Trophoblast cell (in vitro differentiated cells and primary cell): ENCODE measurements at regions not wholly inside any gene's neighbourhood (a gene's known extent, or its start where the extent isn't known, plus 50 kb on each side); places are given as distances from the start of the nearest gene placed in this dataset.

ENCODE experiments used
- DNase-seq, 2 donors: peaks; one replicate each; pipeline ENCODE4 v3.0.0-alpha.2; 2016
- H2AFZ ChIP-seq: 2 replicates; pipeline ENCODE4 v1.6.1; 2013; ENCODE audit warnings: low read length, moderate library complexity, mild to moderate bottlenecking; ENCODE audit not compliant: insufficient read depth, poor library complexity
- H2AK5ac ChIP-seq: 2 replicates; pipeline ENCODE4 v1.6.1; 2013; ENCODE audit warnings: mild to moderate bottlenecking, low read length
- H2BK120ac ChIP-seq: 2 replicates; pipeline ENCODE4 v1.6.1; 2013; ENCODE audit warnings: low read length, mild to moderate bottlenecking, moderate library complexity; ENCODE audit not compliant: insufficient read depth, poor library complexity
- H2BK12ac ChIP-seq: 2 replicates; pipeline ENCODE4 v1.6.1; 2013; ENCODE audit warnings: mild to moderate bottlenecking, low read length, moderate library complexity
- H2BK5ac ChIP-seq: 2 replicates; pipeline ENCODE4 v1.6.1; 2013; ENCODE audit warnings: low read length, low read depth, moderate library complexity, mild to moderate bottlenecking; ENCODE audit not compliant: poor library complexity
- H3K14ac ChIP-seq: 2 replicates; pipeline ENCODE4 v1.6.1; 2013; ENCODE audit warnings: mild to moderate bottlenecking, low read length
- H3K18ac ChIP-seq: 2 replicates; pipeline ENCODE4 v1.6.1; 2013; ENCODE audit warnings: mild to moderate bottlenecking, low read length
- H3K23ac ChIP-seq: 2 replicates; pipeline ENCODE4 v1.6.1; 2013; ENCODE audit warnings: low read length
- H3K27ac ChIP-seq: 2 replicates; pipeline ENCODE4 v1.5.1; 2013; ENCODE audit warnings: low read depth, mild to moderate bottlenecking, inconsistent platforms, low read length, moderate library complexity
- H3K27me3 ChIP-seq: 2 replicates; pipeline ENCODE4 v1.6.1; 2013; ENCODE audit warnings: inconsistent platforms, mild to moderate bottlenecking, low read length, moderate library complexity; ENCODE audit not compliant: insufficient read depth
- H3K36me3 ChIP-seq, 2 experiments: 1 replicate in 1 of 2; 2 replicates in 1 of 2; pipeline ENCODE4 v1.6.1; 2013; ENCODE audit warnings: low read length in 2 of 2, mild to moderate bottlenecking in 2 of 2, moderate library complexity in 1 of 2; ENCODE audit not compliant: insufficient read depth in 2 of 2, control insufficient read depth in 1 of 2
- H3K4ac ChIP-seq: 2 replicates; pipeline ENCODE4 v1.6.1; 2013; ENCODE audit warnings: low read depth, mild to moderate bottlenecking, low read length, moderate library complexity
- H3K4me1 ChIP-seq, 2 experiments: 1 replicate in 1 of 2; 2 replicates in 1 of 2; pipeline ENCODE4 v1.6.1; 2013; ENCODE audit warnings: low read length in 2 of 2, mild to moderate bottlenecking in 2 of 2, moderate library complexity in 1 of 2; ENCODE audit not compliant: insufficient read depth in 2 of 2, control insufficient read depth in 1 of 2
- H3K4me2 ChIP-seq: 2 replicates; pipeline ENCODE4 v1.6.1; 2013; ENCODE audit warnings: inconsistent platforms, mild to moderate bottlenecking, low read length, moderate library complexity
- H3K4me3 ChIP-seq: 2 replicates; pipeline ENCODE4 v1.5.1; 2013; ENCODE audit warnings: mild to moderate bottlenecking, low read depth, low read length, inconsistent platforms
- H3K79me1 ChIP-seq: one replicate; pipeline ENCODE4 v1.6.1; 2013; ENCODE audit warnings: low read length
- H3K79me2 ChIP-seq: 2 replicates; pipeline ENCODE4 v1.6.1; 2013; ENCODE audit warnings: low read length, mild to moderate bottlenecking; ENCODE audit not compliant: control insufficient read depth, insufficient read depth, poor library complexity
- H3K9ac ChIP-seq: 2 replicates; pipeline ENCODE4 v1.6.1; 2013; ENCODE audit warnings: mild to moderate bottlenecking, low read length
- H3K9me3 ChIP-seq: 2 replicates; pipeline ENCODE4 v1.6.1; 2013; ENCODE audit warnings: low read depth, mild to moderate bottlenecking, control low read depth, inconsistent platforms, low read length; ENCODE audit not compliant: insufficient read depth
- H4K12ac ChIP-seq: 2 replicates; pipeline ENCODE4 v1.6.1; 2013; ENCODE audit warnings: low read depth, mild to moderate bottlenecking, low read length, moderate library complexity
- H4K8ac ChIP-seq: 2 replicates; pipeline ENCODE4 v1.6.1; 2013; ENCODE audit warnings: low read depth, mild to moderate bottlenecking, low read length, moderate library complexity
- H4K91ac ChIP-seq: one replicate; pipeline ENCODE4 v1.6.1; 2013; ENCODE audit warnings: low read depth, mild to moderate bottlenecking, low read length, moderate library complexity
- WGBS: extraction: QIAGEN DNeasy Blood & Tissue Kit; methylation state at CpG from one replicate; pipeline ENCODE4 v1.1.7; 2013; ENCODE audit warnings: missing lambda C conversion rate; ENCODE audit not compliant: insufficient read length, insufficient coverage; ENCODE audit errors: extremely low coverage; 5-methylcytosine and 5-hydroxymethylcytosine counted together

GRCh38 chr2:220442012-220442411, 814.6 kb downstream of the SLC4A3 start:
- H3K79me1 ChIP-seq = no peaks in the 10 kb centered on the region
- no peak overlapping the region for H3K4me2 ChIP-seq
- H3K14ac ChIP-seq = no peak overlapping the region
- no peak for DNase-seq
- no peak overlapping the region for H3K23ac ChIP-seq
- no peaks in the 10 kb centered on the region for H3K36me3 ChIP-seq
- H2BK5ac ChIP-seq = no peak overlapping the region
- H3K9ac ChIP-seq = no peak overlapping the region
- no peak overlapping the region for H2AK5ac ChIP-seq
- H3K27me3 ChIP-seq = no peaks in the 10 kb centered on the region
- H2BK120ac ChIP-seq = no peak overlapping the region
- H3K4ac ChIP-seq = no peak overlapping the region
- H2AFZ ChIP-seq = no peak overlapping the region
- H3K9me3 ChIP-seq = no peaks in the 10 kb centered on the region
- WGBS = no CpG with 5 or more reads among the region's 3 CpGs
- H3K4me1 ChIP-seq = no peaks in the 10 kb centered on the region
- H4K12ac ChIP-seq = no peak overlapping the region
- no peak overlapping the region for H3K4me3 ChIP-seq
- H2BK12ac ChIP-seq = no peak overlapping the region
- H3K79me2 ChIP-seq = no peaks in the 10 kb centered on the region
- H3K27ac ChIP-seq = no peak overlapping the region
- H4K8ac ChIP-seq = no peak overlapping the region
- no peak overlapping the region for H3K18ac ChIP-seq
- H4K91ac ChIP-seq = no peak overlapping the region

- H3K14ac ChIP-seq = no peak overlapping the region
- H3K27me3 ChIP-seq = no peaks in the 10 kb centered on the region
- no peak overlapping the region for H4K91ac ChIP-seq
- no peak overlapping the region for H3K9ac ChIP-seq
- H2AK5ac ChIP-seq = no peak overlapping the region
- no peak overlapping the region for H2BK12ac ChIP-seq
- no peak overlapping the region for H2BK120ac ChIP-seq
- WGBS = no CpG with 5 or more reads among the region's 2 CpGs
- H3K79me1 ChIP-seq = no peaks in the 10 kb centered on the region
- no peak overlapping the region for H3K23ac ChIP-seq
- H3K36me3 ChIP-seq = no peaks in the 10 kb centered on the region
- H3K4me3 ChIP-seq = no peak overlapping the region
- no peak overlapping the region for H4K8ac ChIP-seq
- H3K4me1 ChIP-seq = no peaks in the 10 kb centered on the region
- H3K4ac ChIP-seq = no peak overlapping the region
- H3K79me2 ChIP-seq = no peaks in the 10 kb centered on the region
- no peak overlapping the region for H2AFZ ChIP-seq
- H2BK5ac ChIP-seq = no peak overlapping the region
- peak; percentile 1 to 62 for DNase-seq
- no peak overlapping the region for H3K18ac ChIP-seq
- H3K9me3 ChIP-seq = no peaks in the 10 kb centered on the region
- H3K4me2 ChIP-seq = no peak overlapping the region
- no peak overlapping the region for H4K12ac ChIP-seq
- no peak overlapping the region for H3K27ac ChIP-seq
These were observed 818.1 kb downstream of the SLC4A3 start for GRCh38 chr2:220445429-220446105.

DNA sequence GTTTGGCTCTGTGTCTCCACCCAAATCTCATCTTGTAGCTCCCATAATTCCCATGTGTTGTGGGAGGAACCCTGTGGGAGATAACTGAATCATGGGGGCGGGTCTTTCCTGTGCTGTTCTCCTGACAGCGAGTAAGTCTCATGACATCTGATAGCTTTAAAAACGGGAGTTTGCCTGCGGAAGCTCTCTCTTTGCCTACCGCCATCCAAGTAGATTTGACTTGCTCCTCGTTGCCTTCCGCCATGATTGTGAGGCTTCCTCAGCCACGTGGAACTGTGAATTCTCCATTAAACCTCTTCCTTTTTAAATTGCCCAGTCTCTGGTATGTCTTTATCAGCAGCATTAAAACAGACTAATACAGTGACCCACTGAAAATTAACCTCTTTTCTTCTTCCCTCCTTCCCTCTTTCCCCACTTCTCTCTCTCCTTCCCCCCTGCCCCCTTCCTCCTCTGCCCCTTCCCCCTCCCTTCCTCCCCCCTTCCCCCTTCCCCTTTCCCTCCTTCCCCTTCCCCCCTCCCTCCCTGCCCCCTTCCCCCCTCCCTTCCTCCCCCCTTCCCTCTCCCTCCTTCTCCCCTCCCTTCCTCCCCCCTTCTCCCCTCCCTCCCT, 818.8 kb downstream of the SLC4A3 start:
- Histone ChIP-seq H3K4me3 (no peak overlapping the region), H3K27me3 (no peaks in the 10 kb centered on the region), H3K79me2 (no peaks in the 10 kb centered on the region), H3K4ac (no peak overlapping the region), H3K4me2 (no peak overlapping the region), H2BK120ac (no peak overlapping the region), H2AFZ (no peak overlapping the region), H3K4me1 (no peaks in the 10 kb centered on the region), H3K23ac (no peak overlapping the region), H3K27ac (no peak overlapping the region), H4K12ac (no peak overlapping the region), H3K79me1 (no peaks in the 10 kb centered on the region), H3K9ac (no peak overlapping the region), H2BK5ac (no peak overlapping the region), H4K8ac (no peak overlapping the region), H2BK12ac (no peak overlapping the region), H3K9me3 (no peaks in the 10 kb centered on the region), H2AK5ac (no peak overlapping the region), H3K14ac (no peak overlapping the region), H3K18ac (no peak overlapping the region), H4K91ac (no peak overlapping the region), H3K36me3 (no peaks in the 10 kb centered on the region)
- no CpG with 5 or more reads among the region's 8 CpGs for WGBS
- DNase-seq = peak; percentile 2 to 19

DNA sequence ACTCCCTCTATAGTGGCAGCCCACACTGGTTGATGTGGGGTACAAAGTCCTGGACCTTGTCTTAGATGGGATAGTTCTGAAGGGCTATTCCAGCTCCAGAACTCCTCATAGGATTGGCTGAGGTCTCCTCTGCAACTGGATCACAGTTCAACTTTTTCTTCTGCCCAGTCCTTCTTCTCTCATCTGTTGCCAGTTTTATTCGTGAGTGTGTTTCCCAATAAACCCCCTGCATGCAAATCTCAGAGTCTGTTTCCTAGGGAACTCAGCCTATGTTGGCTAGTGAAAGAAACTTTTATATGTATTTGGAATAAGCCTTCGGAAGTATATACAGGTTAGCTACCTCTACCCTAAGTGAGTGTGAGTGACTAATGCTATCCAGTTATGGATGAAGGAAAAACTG, 823.4 kb downstream of the SLC4A3 start:
- H3K9ac ChIP-seq = no peak overlapping the region
- H3K4me2 ChIP-seq = no peak overlapping the region
- H4K91ac ChIP-seq = no peak overlapping the region
- no peaks in the 10 kb centered on the region for H3K36me3 ChIP-seq
- H3K14ac ChIP-seq = no peak overlapping the region
- no peaks in the 10 kb centered on the region for H3K79me1 ChIP-seq
- no peak for DNase-seq
- no peak overlapping the region for H3K23ac ChIP-seq
- no peak overlapping the region for H2AK5ac ChIP-seq
- H2BK5ac ChIP-seq = no peak overlapping the region
- no peak overlapping the region for H3K4ac ChIP-seq
- H4K12ac ChIP-seq = no peak overlapping the region
- H2BK12ac ChIP-seq = no peak overlapping the region
- no peak overlapping the region for H4K8ac ChIP-seq
- H3K4me1 ChIP-seq = no peaks in the 10 kb centered on the region
- no peak overlapping the region for H3K27ac ChIP-seq
- no peak overlapping the region for H2AFZ ChIP-seq
- no peak overlapping the region for H3K4me3 ChIP-seq
- no peak overlapping the region for H3K18ac ChIP-seq
- no peak overlapping the region for H2BK120ac ChIP-seq
- WGBS = no CpG with 5 or more reads among the region's 2 CpGs
- no peaks in the 10 kb centered on the region for H3K79me2 ChIP-seq
- no peaks in the 10 kb centered on the region for H3K27me3 ChIP-seq
- no peaks in the 10 kb centered on the region for H3K9me3 ChIP-seq
